NCI-H2196 (cell line): ENCODE measurements at regions not wholly inside any gene's neighbourhood (a gene's known extent, or its start where the extent isn't known, plus 50 kb on each side); places are given as distances from the start of the nearest gene placed in this dataset.
"Not testable (repeated sequence)": the region's sequence is repeated elsewhere in the genome, so short reads cannot be mapped to it uniquely, and the experiment has no call there.

Experiments used
- DNase-seq: peaks from one replicate; lab custom pipeline; 2025; ENCODE audit not compliant: unreplicated experiment; lab: John Stamatoyannopoulos, UW

GRCh38 chrX:51148848-51149247, 183.8 kb upstream of the NUDT10 start:
- DNase-seq: no peak

DNA sequence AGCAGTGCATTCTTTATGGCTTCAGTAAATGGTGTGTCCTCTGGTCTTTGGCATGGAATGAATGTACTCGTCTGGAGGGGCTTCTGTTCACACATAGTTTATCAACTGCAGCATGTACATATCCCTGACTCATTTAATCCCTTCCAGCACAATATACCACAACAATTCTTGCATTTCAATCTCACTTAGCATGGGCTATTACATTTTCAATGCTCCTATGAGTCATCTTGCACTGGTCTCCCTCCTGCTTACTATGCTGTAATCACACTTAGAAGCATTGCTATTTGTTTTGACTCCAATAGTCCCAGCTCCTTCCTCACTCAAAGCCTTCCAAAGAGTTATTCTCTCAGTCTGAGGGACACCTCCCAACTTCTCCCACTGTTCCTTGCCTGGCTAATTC, 180.9 kb upstream of the NUDT10 start:
- DNase-seq: no peak

DNA sequence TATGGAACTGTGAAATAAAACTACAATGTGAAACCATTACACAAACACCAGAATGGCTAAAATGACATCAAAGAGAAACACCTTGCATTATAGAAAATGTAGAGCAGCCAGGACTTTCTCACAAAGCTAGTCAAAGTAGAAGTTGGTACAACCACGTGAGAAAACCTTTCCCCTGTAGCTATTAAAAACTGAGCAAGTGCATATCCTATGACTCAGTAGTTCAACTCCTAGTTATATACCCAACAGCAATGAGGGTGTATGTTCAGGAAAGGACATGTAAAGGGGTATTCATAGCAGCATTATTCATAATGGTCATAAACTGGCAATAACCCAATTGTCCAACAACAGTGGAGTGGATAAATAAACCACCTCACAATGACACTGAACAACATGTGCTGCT, 177.5 kb upstream of the NUDT10 start:
- no peak for DNase-seq

DNA sequence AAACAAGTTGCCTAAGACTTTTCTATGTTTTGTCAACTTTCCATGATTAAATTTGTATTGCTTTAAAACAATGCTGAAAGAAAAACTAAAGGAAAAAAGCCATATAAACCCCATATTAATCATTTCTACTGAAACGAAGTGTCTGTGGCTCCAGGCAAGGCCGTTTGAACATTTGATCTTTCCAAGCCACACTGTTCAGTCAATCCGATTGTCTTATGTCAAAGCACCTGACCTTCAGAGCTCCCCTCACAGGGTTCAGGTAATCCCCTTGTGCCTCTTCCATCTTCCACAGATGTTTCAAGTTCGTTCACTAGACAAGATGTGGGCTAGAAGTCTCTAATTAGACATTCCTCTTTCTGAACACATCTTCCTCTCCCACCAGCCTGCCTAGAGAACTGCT, 177.1 kb upstream of the NUDT10 start:
- no peak for DNase-seq

DNA sequence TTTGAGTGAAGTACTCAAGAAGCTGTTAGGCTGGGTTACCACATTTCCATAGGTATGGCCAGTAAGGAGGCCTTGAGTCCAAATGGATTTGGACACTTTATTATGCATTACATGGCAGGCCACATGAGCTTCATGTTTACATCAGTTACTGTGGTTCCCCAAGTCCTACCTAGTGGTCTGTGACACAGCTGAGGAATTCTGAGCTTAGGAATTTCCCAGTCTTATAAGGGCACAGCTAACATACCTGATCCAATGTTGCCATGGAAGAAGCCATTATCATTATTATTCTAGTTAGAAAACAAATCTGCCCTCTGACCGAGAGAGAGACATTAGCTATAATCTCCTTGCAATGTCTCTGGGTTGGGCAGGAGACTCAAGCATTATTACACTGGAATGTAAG, 174.4 kb upstream of the NUDT10 start:
- no peak for DNase-seq

- DNase-seq: not testable (repeated sequence)
Observed at GRCh38 chrX:51159378-51159777, 173.2 kb upstream of the NUDT10 start.

DNA sequence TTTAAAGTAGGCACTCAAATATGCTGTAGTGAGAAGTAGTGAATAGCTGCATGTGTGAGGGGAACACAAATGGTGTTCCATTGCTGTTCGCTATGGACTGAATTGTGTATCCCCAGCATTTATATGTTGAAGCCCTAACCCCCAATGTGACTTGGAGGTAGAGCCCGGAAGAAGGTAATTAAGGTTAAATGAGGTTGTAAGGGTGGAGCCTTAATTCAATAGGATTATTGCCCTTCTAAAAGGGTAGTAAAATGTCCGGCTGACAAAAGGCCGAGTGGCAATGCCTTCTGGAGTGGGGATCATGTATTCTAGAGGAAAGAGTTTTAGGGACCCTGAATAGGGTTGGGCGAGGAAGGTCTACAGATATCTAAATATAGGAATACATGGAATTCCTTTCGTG, 168.9 kb upstream of the NUDT10 start:
- no peak for DNase-seq

- DNase-seq: not testable (repeated sequence)
Observed at GRCh38 chrX:51178356-51178900, 154.2 kb upstream of the NUDT10 start.

GRCh38 chrX:51179805-51180204, 152.8 kb upstream of the NUDT10 start:
- DNase-seq: not testable (repeated sequence)

GRCh38 chrX:51182545-51182944, 150.1 kb upstream of the NUDT10 start:
- no peak for DNase-seq

- DNase-seq: no peak
Observed at GRCh38 chrX:51192104-51192503, 140.5 kb upstream of the NUDT10 start.

DNA sequence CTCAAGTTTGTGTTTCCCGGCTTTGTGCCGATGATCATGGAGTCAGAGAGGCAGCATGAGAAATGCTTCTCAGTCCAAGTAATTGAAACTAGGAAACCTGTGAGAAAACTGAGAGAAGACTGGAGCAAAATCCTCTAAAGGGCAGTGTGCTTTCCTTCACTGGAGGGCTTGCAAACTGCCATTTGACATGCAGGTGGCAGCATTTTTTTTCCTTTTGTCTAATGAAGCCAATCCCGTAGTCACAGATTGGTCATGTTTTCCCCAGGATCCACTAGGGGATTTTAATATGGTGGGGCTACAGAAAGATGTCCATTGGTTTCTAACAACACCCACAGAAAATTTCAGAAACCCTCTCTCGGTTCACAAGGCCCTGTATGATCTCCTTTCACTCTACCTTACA, 117.4 kb upstream of the NUDT10 start:
- no peak for DNase-seq

DNA sequence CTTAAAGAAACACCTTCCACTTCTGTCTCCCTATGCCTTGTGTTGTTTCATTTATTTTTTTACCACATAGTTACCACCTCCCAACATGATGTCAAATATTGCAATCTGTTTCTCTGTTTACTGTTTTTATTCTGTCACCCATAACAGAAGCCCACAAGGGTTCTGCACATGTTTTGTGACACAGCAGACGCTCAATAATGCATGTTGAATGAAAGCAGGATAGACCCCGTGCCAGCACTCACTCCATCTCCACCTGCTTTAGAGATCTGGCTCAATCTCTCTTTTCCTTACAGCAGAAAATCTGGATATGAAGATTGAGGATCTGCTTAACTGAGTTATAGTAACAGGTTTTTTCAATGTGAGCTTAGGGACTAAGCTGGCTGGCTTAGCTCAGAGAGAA, 116.8 kb upstream of the NUDT10 start:
- DNase-seq: no peak

- DNase-seq: no peak
Observed at GRCh38 chrX:51242212-51242611, 90.4 kb upstream of the NUDT10 start.

- no peak for DNase-seq
Observed at GRCh38 chrX:51257490-51257889, 75.1 kb upstream of the NUDT10 start.

GRCh38 chrX:51262271-51262670, 70.4 kb upstream of the NUDT10 start:
- DNase-seq: not testable (repeated sequence)

DNA sequence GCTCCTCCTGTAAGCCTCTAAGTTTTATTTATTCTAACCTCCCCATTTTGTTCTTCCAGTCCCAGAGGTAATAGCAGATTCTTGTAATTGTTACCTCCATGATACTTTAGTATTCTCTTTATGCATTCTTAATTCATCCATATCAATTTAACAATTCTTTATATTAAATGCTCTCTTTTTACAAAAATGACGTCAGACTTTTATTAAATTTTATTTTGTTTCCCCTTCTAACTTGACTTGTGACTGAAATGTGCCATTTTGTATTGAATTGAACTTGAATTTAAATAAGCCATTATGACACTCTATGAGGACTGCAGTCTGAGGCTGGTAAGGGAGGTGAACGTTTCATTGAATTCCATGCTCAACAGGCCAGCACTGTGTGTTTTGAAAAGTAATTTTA, 60.0 kb upstream of the NUDT10 start:
- no peak for DNase-seq

DNA sequence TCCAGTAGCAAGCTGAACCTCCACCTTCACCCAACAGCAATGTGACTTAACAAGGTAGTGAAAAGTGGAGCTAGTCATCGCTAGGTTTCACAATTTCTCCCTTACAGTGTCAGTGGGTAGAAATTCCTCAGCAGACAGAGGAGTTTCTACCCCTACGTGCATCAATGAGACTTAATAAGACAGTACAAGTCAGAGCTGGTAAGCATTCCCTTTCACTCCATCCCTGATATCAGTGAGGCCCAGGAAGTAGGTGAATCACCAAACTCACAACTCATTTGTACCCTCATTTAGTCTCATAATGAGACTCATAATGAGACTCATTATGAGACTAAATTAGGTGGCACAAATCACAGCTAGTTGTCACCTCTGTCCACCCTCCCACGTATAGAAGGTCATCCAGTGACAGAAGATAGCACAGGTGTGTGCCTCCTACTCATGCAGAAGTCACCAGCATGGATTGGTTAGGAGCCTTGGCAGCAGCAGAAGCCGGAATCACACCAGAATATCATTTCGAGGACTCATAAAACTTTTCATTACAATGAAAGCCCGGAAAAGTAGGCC, 50.8 kb upstream of the NUDT10 start:
- DNase-seq: no peak
